ENCODE measurements at regions not wholly inside any gene's neighbourhood (a gene's known extent, or its start where the extent isn't known, plus 50 kb on each side); places are given as distances from the start of the nearest gene placed in this dataset.

DNA sequence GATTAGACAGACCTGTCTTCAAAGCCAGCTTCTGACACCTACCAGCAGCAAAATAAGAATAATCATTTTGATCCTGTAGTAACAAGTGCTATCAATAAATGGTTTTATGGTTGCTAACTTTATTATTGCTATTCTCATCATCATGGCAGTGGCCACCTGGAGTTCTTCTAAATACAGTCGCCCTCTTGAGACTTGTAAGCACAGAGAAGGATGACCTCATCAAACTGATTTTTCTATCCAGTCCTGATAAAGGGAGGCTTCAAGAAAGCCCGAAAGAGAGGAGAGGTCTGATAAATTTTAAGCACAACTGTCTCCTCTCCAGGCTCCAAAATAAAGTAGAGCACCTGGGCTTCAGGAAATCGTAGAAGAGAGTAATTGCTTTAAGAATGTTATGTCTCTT, 286.4 kb downstream of the USP46 start:
- Mint-ChIP-seq H3K27ac (ENCODE audit: unreplicated experiment) (no peak overlapping the region), H3K9me3 (ENCODE audit: low read depth) (no peaks in the 10 kb centered on the region), H3K4me3 (ENCODE audit: unreplicated experiment) (no peak overlapping the region), H3K27me3 (ENCODE audit: low read depth) (no peaks in the 10 kb centered on the region), H3K36me3 (ENCODE audit: low read depth) (no peaks in the 10 kb centered on the region), H3K4me1 (ENCODE audit: low read depth) (peaks cover 5% of the 10 kb centered on the region)
- TF ChIP-seq, protein P1, sequence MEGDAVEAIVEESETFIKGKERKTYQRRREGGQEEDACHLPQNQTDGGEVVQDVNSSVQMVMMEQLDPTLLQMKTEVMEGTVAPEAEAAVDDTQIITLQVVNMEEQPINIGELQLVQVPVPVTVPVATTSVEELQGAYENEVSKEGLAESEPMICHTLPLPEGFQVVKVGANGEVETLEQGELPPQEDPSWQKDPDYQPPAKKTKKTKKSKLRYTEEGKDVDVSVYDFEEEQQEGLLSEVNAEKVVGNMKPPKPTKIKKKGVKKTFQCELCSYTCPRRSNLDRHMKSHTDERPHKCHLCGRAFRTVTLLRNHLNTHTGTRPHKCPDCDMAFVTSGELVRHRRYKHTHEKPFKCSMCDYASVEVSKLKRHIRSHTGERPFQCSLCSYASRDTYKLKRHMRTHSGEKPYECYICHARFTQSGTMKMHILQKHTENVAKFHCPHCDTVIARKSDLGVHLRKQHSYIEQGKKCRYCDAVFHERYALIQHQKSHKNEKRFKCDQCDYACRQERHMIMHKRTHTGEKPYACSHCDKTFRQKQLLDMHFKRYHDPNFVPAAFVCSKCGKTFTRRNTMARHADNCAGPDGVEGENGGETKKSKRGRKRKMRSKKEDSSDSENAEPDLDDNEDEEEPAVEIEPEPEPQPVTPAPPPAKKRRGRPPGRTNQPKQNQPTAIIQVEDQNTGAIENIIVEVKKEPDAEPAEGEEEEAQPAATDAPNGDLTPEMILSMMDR (IDR thresholded peaks at IDR 0.05), result no peak
- DNase-seq (ENCODE audit: low spot score), result no peak

DNA sequence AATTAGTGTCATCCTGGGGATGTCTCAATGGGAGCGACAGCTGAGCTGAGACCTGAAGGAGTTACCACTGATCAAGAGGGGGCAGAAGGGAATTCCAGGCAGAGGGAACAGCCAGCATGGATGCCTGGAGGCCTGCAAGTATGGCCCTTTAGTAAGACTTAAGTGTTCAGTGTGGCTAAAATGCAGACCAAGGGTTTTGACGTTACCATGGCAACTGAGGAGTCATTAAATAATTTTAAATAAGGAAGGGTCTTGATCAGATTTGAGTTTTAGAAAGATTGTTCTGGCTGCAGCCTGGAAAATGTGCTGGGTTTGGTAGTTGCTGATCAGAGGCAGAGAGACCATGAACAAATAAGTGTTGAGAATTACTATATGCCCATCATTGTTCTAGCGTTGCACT, 285.5 kb downstream of the USP46 start:
- Mint-ChIP-seq H3K27me3 (ENCODE audit: low read depth) (peaks cover 3% of the 10 kb centered on the region), H3K36me3 (ENCODE audit: low read depth) (no peaks in the 10 kb centered on the region), H3K27ac (ENCODE audit: unreplicated experiment) (no peak overlapping the region), H3K9me3 (ENCODE audit: low read depth) (no peaks in the 10 kb centered on the region), H3K4me1 (ENCODE audit: low read depth) (peaks cover 5% of the 10 kb centered on the region), H3K4me3 (ENCODE audit: unreplicated experiment) (no peak overlapping the region)
- no peak for DNase-seq (ENCODE audit: low spot score)
- TF ChIP-seq, protein P1 (IDR thresholded peaks at IDR 0.05), result no peak

DNA sequence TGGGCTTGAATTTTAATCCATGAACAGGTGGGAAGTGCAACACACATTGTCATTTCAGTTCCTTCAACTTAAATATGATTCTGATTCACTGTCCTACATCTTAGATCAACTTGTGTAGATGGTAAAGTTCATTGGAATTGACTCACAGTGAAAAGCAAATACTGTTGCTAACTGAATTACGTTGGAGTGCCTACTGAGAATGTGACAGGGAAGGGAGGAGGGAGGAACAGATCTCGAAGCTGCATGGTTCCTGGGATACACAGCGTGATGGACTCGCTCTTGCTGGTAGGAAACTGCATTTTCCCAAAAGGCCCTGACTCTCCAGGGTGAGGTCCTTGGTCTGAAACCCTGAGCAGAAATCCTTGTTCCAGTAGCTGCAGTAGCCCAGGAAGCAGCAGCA, 284.2 kb downstream of the USP46 start:
- no peak overlapping the region for H3K4me3 Mint-ChIP-seq (ENCODE audit: unreplicated experiment)
- no peaks in the 10 kb centered on the region for H3K9me3 Mint-ChIP-seq (ENCODE audit: low read depth)
- no peaks in the 10 kb centered on the region for H3K36me3 Mint-ChIP-seq (ENCODE audit: low read depth)
- TF ChIP-seq, protein P1 (IDR thresholded peaks at IDR 0.05), result no peak
- no peak for DNase-seq (ENCODE audit: low spot score)
- H3K27ac Mint-ChIP-seq (ENCODE audit: unreplicated experiment), result no peak overlapping the region
- peaks cover 5% of the 10 kb centered on the region for H3K4me1 Mint-ChIP-seq (ENCODE audit: low read depth)
- peaks cover 6% of the 10 kb centered on the region for H3K27me3 Mint-ChIP-seq (ENCODE audit: low read depth)

DNA sequence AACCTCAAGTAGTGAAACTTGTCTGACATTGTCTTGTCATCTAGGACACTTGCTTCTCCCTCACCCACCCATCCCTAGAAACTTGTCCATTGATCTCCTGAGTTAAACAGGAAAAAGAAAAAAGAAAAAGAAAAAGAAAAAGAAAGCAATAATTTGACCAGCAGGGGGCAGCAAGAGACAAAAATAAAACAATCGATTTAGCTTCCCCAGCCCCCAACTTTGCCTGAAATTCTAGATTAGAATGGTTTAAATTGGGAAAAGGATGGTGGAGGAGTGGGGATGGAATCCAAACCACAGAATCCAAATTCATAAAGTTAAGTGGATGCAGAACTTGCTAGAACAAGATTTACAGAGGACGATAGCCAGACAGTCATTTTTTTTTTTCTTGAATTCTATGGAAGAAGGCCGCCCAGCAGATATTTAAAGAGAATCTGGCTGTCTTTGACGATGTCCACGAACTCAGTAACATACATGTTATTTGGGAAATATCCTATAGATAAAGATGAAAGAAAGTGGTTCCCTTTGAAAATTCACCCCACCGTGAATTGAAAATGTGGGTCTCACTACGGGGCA, 282.9 kb downstream of the USP46 start:
- Mint-ChIP-seq H3K4me1 (ENCODE audit: low read depth) (peaks cover 5% of the 10 kb centered on the region), H3K9me3 (ENCODE audit: low read depth) (peaks cover 9% of the 10 kb centered on the region), H3K4me3 (ENCODE audit: unreplicated experiment) (no peak overlapping the region), H3K36me3 (ENCODE audit: low read depth) (peaks cover 7% of the 10 kb centered on the region), H3K27ac (ENCODE audit: unreplicated experiment) (no peak overlapping the region), H3K27me3 (ENCODE audit: low read depth) (peaks cover 16% of the 10 kb centered on the region)
- no peak for DNase-seq (ENCODE audit: low spot score)
- TF ChIP-seq, protein P1 (IDR thresholded peaks at IDR 0.05), result peak; percentile 93

DNA sequence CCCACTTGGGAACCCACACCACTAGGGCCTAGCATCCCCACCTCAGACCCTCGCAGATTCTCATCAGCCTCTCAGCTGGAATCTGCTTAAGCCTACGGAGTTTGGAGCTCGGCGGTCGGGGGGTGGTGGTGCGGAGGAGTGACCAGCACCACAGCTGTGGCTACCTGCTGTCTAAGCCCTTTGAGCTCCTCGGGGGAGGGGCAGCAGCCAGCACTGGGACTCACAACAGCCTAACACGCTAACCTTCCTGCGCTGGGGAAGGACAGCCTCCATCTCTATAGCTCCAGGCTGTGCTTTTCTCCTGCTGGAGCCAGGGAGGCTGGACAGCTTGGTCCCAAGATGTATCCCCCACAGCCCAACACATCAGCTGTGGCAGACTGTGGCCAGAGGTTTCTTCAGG, 281.5 kb downstream of the USP46 start:
- Mint-ChIP-seq H3K36me3 (ENCODE audit: low read depth) (peaks cover 7% of the 10 kb centered on the region), H3K27ac (ENCODE audit: unreplicated experiment) (no peak overlapping the region), H3K4me3 (ENCODE audit: unreplicated experiment) (no peak overlapping the region), H3K4me1 (ENCODE audit: low read depth) (peaks cover 5% of the 10 kb centered on the region), H3K9me3 (ENCODE audit: low read depth) (peaks cover 13% of the 10 kb centered on the region), H3K27me3 (ENCODE audit: low read depth) (peaks cover 22% of the 10 kb centered on the region)
- DNase-seq (ENCODE audit: low spot score), result no peak
- TF ChIP-seq, protein P1 (IDR thresholded peaks at IDR 0.05), result no peak
